Osteoblast (primary cell): ENCODE measurements at regions not wholly inside any gene's neighbourhood (a gene's known extent, or its start where the extent isn't known, plus 50 kb on each side); places are given as distances from the start of the nearest gene placed in this dataset.

Source experiments
- DNase-seq: peaks from one replicate; pipeline ENCODE4 v3.0.0; 2011; ENCODE audit warnings: low spot score, mixed read lengths; ENCODE audit not compliant: insufficient read length; ENCODE audit errors: missing footprints
- H2AFZ ChIP-seq: 2 replicates; pipeline ENCODE4 v1.6.0; 2011; ENCODE audit warnings: mild to moderate bottlenecking, low read length
- H3K27ac ChIP-seq: 2 replicates; pipeline ENCODE4 v1.5.1; 2011; ENCODE audit warnings: mild to moderate bottlenecking, low read depth, low read length, moderate library complexity
- H3K27me3 ChIP-seq: 2 replicates; pipeline ENCODE4 v1.6.0; 2012; ENCODE audit warnings: mild to moderate bottlenecking, control low read depth, inconsistent platforms, low read length, moderate library complexity; ENCODE audit not compliant: insufficient read depth
- H3K36me3 ChIP-seq: 2 replicates; pipeline ENCODE4 v1.5.1; 2011; ENCODE audit warnings: mild to moderate bottlenecking, low read length, control low read depth, moderate library complexity; ENCODE audit not compliant: insufficient read depth
- H3K4me1 ChIP-seq: 2 replicates; pipeline ENCODE4 v1.5.1; 2011; ENCODE audit warnings: mild to moderate bottlenecking, low read length, control low read depth, moderate library complexity; ENCODE audit not compliant: insufficient read depth
- H3K4me2 ChIP-seq: 2 replicates; pipeline ENCODE4 v1.6.0; 2011; ENCODE audit warnings: mild to moderate bottlenecking, low read length; ENCODE audit not compliant: insufficient read depth
- H3K4me3 ChIP-seq: fragments of 200-600 bp; sonication (generic); 3 replicates; pipeline ENCODE4 v1.5.1; 2012; ENCODE audit warnings: mild to moderate bottlenecking, low read length, inconsistent platforms; ENCODE audit not compliant: insufficient read depth
- H3K79me2 ChIP-seq: 2 replicates; pipeline ENCODE4 v1.6.0; 2012; ENCODE audit warnings: mild to moderate bottlenecking, low read length, control low read depth, inconsistent platforms; ENCODE audit not compliant: insufficient read depth
- H3K9me3 ChIP-seq: 2 replicates; pipeline ENCODE4 v1.5.1; 2011; ENCODE audit warnings: low read depth, low read length, control low read depth
- H4K20me1 ChIP-seq: 2 replicates; pipeline ENCODE4 v1.6.0; 2012; ENCODE audit warnings: mild to moderate bottlenecking, low read length, control low read depth; ENCODE audit not compliant: insufficient read depth
- TF ChIP-seq, protein P1 (sequence below): IDR thresholded peaks from 2 replicates; pipeline ENCODE4 v1.5.1; 2011; ENCODE audit warnings: mild to moderate bottlenecking, low read depth, low read length, moderate library complexity; ENCODE audit errors: extremely low read depth

DNA sequence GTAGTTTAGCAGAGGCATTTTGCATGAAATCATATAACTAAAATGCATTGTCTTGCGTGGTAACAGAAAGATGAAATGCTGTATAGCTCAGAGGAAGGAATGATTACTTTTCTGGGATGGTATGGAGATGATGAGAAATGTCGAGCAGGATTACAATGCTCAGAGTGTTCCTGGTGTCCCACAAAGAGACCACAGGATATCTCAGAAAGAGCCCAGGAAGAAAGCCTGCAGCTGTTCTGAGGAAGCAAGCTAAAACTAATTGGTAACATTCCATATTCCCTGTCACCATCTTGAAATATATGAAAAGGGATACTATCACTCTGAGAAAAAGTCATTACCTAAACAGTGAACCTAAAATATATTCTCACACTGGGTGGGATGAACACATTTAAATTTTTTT, 233.1 kb downstream of the POU4F1 start:
- H3K4me2 ChIP-seq: no peak overlapping the region
- H3K27ac ChIP-seq: no peak overlapping the region
- no peaks in the 10 kb centered on the region for H3K79me2 ChIP-seq
- TF ChIP-seq, protein P1, sequence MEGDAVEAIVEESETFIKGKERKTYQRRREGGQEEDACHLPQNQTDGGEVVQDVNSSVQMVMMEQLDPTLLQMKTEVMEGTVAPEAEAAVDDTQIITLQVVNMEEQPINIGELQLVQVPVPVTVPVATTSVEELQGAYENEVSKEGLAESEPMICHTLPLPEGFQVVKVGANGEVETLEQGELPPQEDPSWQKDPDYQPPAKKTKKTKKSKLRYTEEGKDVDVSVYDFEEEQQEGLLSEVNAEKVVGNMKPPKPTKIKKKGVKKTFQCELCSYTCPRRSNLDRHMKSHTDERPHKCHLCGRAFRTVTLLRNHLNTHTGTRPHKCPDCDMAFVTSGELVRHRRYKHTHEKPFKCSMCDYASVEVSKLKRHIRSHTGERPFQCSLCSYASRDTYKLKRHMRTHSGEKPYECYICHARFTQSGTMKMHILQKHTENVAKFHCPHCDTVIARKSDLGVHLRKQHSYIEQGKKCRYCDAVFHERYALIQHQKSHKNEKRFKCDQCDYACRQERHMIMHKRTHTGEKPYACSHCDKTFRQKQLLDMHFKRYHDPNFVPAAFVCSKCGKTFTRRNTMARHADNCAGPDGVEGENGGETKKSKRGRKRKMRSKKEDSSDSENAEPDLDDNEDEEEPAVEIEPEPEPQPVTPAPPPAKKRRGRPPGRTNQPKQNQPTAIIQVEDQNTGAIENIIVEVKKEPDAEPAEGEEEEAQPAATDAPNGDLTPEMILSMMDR: no peak
- no peak for DNase-seq
- H4K20me1 ChIP-seq: no peaks in the 10 kb centered on the region
- H3K4me3 ChIP-seq: no peak overlapping the region
- H3K9me3 ChIP-seq: no peaks in the 10 kb centered on the region
- no peaks in the 10 kb centered on the region for H3K27me3 ChIP-seq
- H3K4me1 ChIP-seq: no peaks in the 10 kb centered on the region
- H3K36me3 ChIP-seq: no peaks in the 10 kb centered on the region
- H2AFZ ChIP-seq: no peak overlapping the region

DNA sequence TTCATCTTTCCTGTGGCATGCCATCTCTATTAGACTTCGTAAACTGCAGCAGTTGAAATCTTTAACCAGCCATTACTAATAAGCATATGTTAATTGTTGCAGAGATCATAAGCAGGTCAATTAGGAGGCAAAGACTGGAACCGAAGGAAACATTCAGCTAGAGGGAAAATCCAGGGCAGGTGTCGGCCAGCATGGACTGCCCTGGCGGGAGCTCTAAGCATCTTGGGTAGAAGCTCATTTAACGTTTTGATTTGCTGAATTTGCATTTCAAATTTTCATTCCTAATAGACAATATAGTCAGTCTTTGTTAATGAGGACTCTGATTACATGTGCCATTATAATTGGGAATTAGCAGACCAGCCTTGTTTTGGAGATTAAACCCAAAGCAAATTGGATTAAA, 238.6 kb downstream of the POU4F1 start:
- Histone ChIP-seq H2AFZ (no peak overlapping the region), H3K4me1 (no peaks in the 10 kb centered on the region), H3K4me3 (no peak overlapping the region), H3K27ac (no peak overlapping the region), H3K9me3 (no peaks in the 10 kb centered on the region), H3K4me2 (no peak overlapping the region), H3K27me3 (no peaks in the 10 kb centered on the region), H4K20me1 (no peaks in the 10 kb centered on the region), H3K36me3 (no peaks in the 10 kb centered on the region), H3K79me2 (no peaks in the 10 kb centered on the region)
- DNase-seq: no peak
- TF ChIP-seq, protein P1: no peak

DNA sequence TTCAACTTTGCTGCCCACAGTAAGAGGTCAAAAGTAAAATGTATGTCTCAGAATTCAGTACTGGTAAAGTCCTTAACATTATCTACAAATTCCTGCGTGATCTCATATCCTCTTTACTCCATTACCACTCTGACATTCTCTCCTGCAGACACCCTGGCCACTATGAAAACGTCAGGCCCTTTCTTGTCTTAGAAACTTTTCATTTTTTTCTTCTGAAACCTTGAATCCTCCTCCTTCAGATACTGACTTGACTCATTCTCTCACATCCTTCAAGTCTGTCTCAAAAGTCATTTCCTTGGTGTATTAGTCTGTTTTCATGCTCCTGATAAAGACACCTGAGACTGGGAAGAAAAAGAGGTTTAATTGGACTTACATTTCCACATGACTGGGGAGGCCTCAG, 262.3 kb downstream of the POU4F1 start:
- Histone ChIP-seq H3K4me2 (no peak overlapping the region), H3K27me3 (no peaks in the 10 kb centered on the region), H3K9me3 (no peaks in the 10 kb centered on the region), H3K36me3 (no peaks in the 10 kb centered on the region), H3K4me3 (no peak overlapping the region), H2AFZ (no peak overlapping the region), H3K79me2 (no peaks in the 10 kb centered on the region), H3K27ac (no peak overlapping the region), H4K20me1 (no peaks in the 10 kb centered on the region), H3K4me1 (no peaks in the 10 kb centered on the region)
- no peak for DNase-seq
- TF ChIP-seq, protein P1: no peak

DNA sequence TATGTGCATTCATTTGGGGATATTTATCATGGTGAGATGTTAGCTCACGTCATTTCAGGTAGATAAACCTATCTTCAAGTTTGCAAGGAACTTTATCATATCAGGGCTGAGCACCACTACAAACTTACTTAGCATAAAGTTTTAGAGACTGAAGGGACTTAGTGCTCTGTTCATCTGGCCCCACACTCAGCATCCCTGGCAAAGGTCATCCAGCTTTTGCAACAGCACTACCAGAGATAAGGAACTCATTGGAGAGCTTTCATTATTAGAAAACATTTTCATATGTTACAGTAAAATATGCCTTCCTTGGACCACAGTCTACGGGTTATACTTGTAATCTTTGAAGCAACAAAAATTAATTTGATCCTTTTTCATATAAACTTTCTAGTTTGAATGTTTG, 263.4 kb downstream of the POU4F1 start:
- Histone ChIP-seq H3K4me3 (no peak overlapping the region), H3K4me1 (no peaks in the 10 kb centered on the region), H3K9me3 (no peaks in the 10 kb centered on the region), H2AFZ (no peak overlapping the region), H3K27ac (no peak overlapping the region), H3K36me3 (no peaks in the 10 kb centered on the region), H4K20me1 (no peaks in the 10 kb centered on the region), H3K27me3 (no peaks in the 10 kb centered on the region), H3K79me2 (no peaks in the 10 kb centered on the region), H3K4me2 (no peak overlapping the region)
- no peak for DNase-seq
- TF ChIP-seq, protein P1: no peak
